ENCODE measurements at regions not wholly inside any gene's neighbourhood (a gene's known extent, or its start where the extent isn't known, plus 50 kb on each side); places are given as distances from the start of the nearest gene placed in this dataset.

DNA sequence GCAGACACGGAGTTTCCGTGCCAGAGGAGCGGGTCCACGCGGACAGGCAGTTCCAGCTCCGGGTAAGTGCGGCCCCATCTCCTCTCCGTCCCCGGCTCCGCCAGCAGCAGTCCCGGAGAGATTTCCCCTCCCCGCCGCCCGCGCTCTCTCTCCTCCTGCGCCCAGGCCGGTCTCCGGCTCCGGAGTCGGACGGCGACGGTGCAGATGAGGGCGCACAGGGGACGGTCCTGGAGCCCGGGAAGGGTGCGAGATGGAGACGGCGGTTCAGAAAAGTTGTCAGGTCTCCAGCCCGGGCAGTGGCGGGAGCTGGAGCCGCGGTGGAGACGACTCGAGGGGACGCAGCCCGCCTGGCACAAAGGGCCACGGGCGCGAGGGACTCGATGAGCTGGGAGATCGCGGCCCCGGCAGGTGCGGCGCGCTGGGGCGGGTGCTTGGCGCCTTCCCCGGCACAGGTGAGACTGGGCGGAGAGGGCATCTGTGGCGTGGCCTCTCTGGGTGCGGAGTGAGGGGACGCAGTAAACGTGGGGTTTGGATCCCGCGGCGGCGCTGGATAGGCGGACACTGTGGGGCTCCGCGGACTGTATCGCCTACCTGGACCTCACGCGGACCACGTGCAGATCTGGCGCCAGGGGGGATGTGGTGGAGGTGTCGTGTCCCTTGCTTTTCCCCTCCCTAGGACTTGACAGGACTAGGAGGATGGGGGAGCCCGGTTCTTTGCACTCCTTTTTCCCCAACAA is 1540.3 kb upstream of the TMEM132C start:
- peaks cover 4% of the 10 kb centered on the region for H3K36me3 Mint-ChIP-seq
- no peak overlapping the region for H3K4me3 Mint-ChIP-seq
- CTCF ChIA-PET, result no interaction called here
- no peak for ATAC-seq
- H3K4me1 Mint-ChIP-seq, result peaks cover 2% of the 10 kb centered on the region
- H3K27me3 Mint-ChIP-seq, result peaks cover 34% of the 10 kb centered on the region
- peaks cover 5% of the 10 kb centered on the region for H3K9me3 Mint-ChIP-seq (ENCODE audit: low read depth)
- no peak overlapping the region for H3K27ac Mint-ChIP-seq
- DNase-seq, result no peak

DNA sequence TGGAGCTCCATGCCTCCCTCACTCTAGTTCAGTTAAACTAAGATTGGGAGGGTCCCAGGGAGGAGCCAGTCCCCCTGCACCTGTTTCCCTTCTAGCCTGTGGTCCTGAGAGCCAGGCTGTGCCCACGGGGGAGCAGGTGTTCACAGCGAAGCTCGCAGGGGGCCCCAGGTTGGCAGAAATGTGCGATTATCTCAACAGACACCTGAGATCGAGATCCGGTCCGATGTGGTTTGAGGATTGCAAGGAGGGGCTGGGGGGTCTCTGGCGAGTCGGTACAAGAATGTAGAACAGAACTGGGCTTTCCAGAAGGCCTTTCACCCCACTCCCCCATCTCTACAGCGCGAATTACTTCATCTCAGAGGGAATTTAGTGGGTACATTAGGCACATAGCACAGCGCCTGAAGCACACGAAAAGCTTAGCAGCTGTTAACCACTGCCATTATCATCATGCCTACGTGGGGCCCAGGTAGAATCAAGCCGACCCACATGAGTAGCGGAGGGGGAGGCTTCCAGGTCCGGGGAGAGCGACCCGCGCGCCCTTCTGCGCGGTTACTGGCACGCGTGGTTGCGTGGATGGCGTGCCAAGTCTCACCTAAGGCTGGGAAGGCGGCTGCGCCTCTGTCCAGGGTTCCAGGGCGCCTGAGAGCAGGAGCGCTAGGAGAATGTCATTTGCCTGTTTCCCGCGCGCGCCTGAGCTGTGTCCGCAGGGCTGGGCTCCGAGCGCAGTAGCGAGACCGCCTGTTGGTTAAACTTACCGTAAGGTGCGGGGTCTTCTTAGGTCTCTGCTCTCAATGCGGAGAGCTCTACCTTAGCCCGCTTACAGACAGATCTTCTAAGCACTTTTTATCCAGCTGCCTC is 1539.5 kb upstream of the TMEM132C start:
- no peak overlapping the region for H3K4me3 Mint-ChIP-seq
- H3K27ac Mint-ChIP-seq, result no peak overlapping the region
- H3K9me3 Mint-ChIP-seq (ENCODE audit: low read depth), result peaks cover 5% of the 10 kb centered on the region
- H3K4me1 Mint-ChIP-seq, result peaks cover 2% of the 10 kb centered on the region
- peaks cover 34% of the 10 kb centered on the region for H3K27me3 Mint-ChIP-seq
- CTCF ChIA-PET, result no interaction called here
- H3K36me3 Mint-ChIP-seq, result peaks cover 4% of the 10 kb centered on the region
- ATAC-seq, result no peak
- DNase-seq, result no peak

DNA sequence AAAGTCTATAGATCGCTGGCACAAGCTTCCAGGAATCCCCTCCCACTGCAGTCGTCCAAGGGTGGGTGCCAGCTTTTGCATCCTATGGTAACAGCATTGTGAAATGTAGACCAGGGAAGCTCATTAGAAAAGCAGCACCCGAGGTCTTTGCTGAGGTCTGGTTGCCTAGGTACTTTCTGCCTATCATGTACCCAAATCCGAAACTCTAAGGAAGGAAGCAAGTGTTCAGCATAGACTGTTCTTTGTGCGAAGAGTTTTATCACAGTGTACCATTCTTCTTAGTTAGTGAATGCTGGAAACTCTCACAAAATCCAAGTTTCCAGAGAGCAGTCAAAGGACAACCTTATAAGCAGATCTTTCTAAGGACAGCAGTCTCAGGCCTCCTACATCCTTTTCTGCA is 1532.7 kb upstream of the TMEM132C start:
- no peaks in the 10 kb centered on the region for H3K36me3 Mint-ChIP-seq
- H3K27me3 Mint-ChIP-seq, result no peaks in the 10 kb centered on the region
- no peak for DNase-seq
- H3K9me3 Mint-ChIP-seq (ENCODE audit: low read depth), result no peaks in the 10 kb centered on the region
- no peak overlapping the region for H3K27ac Mint-ChIP-seq
- CTCF ChIA-PET, result no interaction called here
- H3K4me3 Mint-ChIP-seq, result no peak overlapping the region
- H3K4me1 Mint-ChIP-seq, result no peaks in the 10 kb centered on the region
- no peak for ATAC-seq

DNA sequence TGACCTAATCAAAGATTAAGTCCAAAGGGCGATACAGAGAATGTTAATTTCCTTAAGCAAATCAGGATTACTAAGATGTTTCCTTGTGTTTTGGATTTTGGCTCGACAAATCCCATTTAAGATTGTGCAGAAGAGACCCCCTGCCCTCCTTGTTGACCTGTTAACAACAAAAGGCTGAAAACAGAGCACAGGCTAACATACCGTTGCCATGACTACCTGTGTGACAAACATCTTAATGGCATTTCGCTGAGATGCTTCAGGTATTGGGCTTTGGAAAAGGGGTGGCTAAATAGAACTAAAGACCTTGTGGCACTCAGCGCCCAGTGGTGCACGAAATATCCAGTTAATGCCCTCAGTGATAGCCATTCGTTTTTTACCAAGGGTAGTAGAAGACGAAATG is 1532.3 kb upstream of the TMEM132C start:
- no peaks in the 10 kb centered on the region for H3K27me3 Mint-ChIP-seq
- CTCF ChIA-PET, result no interaction called here
- DNase-seq (no peak), ATAC-seq (no peak)
- H3K9me3 Mint-ChIP-seq (ENCODE audit: low read depth), result no peaks in the 10 kb centered on the region
- no peak overlapping the region for H3K27ac Mint-ChIP-seq
- H3K4me1 Mint-ChIP-seq, result no peaks in the 10 kb centered on the region
- H3K4me3 Mint-ChIP-seq, result no peak overlapping the region
- no peaks in the 10 kb centered on the region for H3K36me3 Mint-ChIP-seq

DNA sequence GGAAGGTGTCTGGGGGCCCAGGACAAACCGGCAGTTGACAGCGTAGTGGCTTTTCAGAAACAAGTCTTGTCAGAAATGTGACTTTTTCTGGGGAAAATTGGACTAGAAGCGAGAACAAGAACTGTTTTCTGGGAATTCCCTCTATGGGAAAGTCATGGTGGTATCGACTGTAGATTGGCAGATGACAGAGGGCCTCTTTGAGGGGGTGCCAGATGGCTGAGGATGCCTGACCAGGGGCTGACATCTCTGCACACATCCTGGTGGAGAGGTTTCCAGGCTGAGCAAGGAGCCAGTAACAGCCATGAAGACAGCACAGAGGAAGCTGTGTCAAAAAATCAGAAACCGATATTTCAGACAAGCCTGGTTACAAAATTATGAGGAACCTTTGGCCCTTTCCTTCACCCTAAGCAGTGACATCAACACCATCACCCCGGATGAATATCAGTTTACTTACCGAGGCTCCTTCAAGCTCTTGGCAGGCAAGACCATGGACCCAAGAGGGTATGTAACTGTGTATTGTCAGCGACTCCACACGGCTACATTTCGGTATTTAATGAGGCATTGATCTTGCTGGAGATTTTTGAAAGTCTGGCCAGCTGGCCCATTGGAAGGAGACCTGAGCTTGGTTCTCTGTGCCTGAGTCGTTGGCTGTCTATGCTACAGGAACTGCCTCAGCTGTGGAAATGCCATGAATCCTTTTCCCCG is 1525.3 kb upstream of the TMEM132C start:
- H3K4me1 Mint-ChIP-seq, result no peaks in the 10 kb centered on the region
- CTCF ChIA-PET, result interaction anchor here (1.0 kb wide), 1 partner anchor 13 kb away, joined by 3 read pairs; no protein-coding TSS in a partner anchor

DNA sequence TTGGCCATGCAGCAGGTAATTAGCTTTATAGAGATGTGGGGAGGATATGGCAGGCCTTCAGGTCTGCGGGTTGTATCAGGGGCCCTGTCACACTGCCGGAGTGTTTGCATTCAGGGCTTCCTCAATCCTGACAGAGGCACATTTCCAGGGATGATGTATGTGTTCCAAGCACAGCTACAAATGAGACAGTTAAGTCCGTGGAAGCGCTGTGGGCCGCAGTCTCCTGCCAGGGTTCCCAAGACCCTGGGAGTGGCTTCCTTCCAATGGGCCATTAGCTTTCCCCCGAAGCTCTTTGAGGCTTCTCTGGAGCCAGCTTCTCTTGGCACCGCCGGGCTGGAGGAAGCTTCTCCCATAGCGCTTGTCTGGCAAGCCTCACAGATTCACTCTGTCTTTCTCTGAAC is 1524.7 kb upstream of the TMEM132C start:
- H3K9me3 Mint-ChIP-seq (ENCODE audit: low read depth), result no peaks in the 10 kb centered on the region
- H3K27me3 Mint-ChIP-seq, result no peaks in the 10 kb centered on the region
- no peaks in the 10 kb centered on the region for H3K4me1 Mint-ChIP-seq
- no peak overlapping the region for H3K27ac Mint-ChIP-seq
- H3K36me3 Mint-ChIP-seq, result no peaks in the 10 kb centered on the region
- CTCF ChIA-PET, result interaction anchor here (1.0 kb wide), 1 partner anchor 13 kb away, joined by 3 read pairs; no protein-coding TSS in a partner anchor
- H3K4me3 Mint-ChIP-seq, result no peak overlapping the region
- DNase-seq (no peak), ATAC-seq (no peak)

More for the DNA sequence above, 1525.3 kb upstream of the TMEM132C start:
- no peak overlapping the region for H3K27ac Mint-ChIP-seq
- H3K4me3 Mint-ChIP-seq, result no peak overlapping the region
- no peaks in the 10 kb centered on the region for H3K27me3 Mint-ChIP-seq
- no peaks in the 10 kb centered on the region for H3K9me3 Mint-ChIP-seq (ENCODE audit: low read depth)
- DNase-seq (no peak), ATAC-seq (no peak)
- no peaks in the 10 kb centered on the region for H3K36me3 Mint-ChIP-seq

DNA sequence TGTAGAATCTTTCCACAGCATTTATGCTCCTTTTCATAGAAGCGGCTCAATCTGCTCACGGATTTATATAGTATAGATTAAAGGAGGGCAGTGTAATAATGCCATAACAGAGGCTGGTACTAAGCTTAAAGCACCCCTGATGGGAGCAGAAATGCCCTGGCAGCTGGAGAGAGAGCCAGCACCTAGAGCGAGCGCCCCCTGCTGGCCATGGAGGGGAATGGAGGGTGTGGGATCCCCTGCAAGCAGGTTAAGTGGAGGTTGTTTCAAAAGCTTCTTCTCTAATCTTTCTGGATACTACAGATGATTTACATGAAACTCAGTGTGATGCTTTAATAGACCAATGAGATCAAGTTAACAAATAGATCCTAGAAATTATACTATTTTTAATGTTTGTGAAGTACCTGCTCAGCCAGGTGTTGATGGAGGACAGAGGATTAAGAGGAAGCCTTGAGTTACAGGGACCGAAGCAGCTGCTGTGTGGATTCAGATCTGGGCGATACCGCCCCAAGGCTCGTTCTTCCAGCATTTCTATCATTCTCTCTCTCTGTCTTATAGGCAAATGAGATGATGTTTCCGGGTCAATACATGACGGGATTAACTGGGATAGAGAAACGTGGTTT is 1519.3 kb upstream of the TMEM132C start:
- Mint-ChIP-seq H3K36me3 (peaks cover 5% of the 10 kb centered on the region), H3K9me3 (ENCODE audit: low read depth) (peaks cover 4% of the 10 kb centered on the region), H3K4me3 (no peak overlapping the region), H3K27me3 (no peaks in the 10 kb centered on the region), H3K27ac (no peak overlapping the region), H3K4me1 (no peaks in the 10 kb centered on the region)
- CTCF ChIA-PET, result interaction anchor here (1.1 to 1.7 kb wide), 7 partner anchors 11 to 38 kb away, joined by 3 to 8 read pairs (median 4); no protein-coding TSS in a partner anchor
- ATAC-seq (peak; percentile 39), DNase-seq (peak; percentile 55)

DNA sequence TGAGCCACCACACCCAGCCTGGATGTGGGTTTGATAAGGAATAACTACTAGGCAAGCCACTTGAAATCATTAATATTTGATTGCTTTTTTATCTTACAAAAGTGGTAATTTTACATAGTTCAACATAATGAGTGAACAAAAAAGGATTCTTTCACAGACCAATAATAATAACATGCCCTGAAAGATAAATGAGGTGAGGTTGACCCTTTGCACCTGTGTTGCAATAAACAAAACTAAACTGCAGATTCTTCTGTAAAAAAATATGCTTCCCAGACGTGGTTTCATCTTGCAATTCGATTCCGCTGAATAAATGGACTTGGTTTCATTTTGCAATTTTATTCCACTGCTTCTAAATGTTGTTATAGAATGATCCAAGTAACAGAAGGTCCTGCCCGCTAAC is 1514.9 kb upstream of the TMEM132C start:
- Mint-ChIP-seq H3K9me3 (ENCODE audit: low read depth) (peaks cover 6% of the 10 kb centered on the region), H3K4me1 (peaks cover 3% of the 10 kb centered on the region), H3K4me3 (no peak overlapping the region), H3K27me3 (no peaks in the 10 kb centered on the region), H3K27ac (no peak overlapping the region), H3K36me3 (peaks cover 11% of the 10 kb centered on the region)
- CTCF ChIA-PET, result no interaction called here
- no peak for ATAC-seq
- no peak for DNase-seq

DNA sequence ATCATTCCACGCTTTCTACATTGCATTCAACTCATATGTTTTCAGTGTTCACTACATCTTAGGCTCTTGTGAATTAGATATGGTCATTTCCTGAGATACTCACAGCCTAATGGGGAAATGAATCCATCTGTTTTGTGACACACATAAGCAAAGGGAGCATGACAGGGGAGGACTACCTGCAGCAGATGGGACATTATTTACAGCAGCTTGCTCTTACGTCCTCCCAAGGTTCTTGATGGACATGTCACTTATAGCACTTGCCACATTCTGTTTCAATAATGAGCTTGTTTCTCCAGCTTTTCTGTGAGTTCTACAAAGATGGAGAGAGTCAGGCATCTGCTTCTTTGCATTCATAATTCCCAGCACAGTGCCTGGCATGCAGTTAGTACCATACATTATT is 1509.6 kb upstream of the TMEM132C start:
- H3K27ac Mint-ChIP-seq, result no peak overlapping the region
- no peaks in the 10 kb centered on the region for H3K27me3 Mint-ChIP-seq
- peaks cover 11% of the 10 kb centered on the region for H3K4me1 Mint-ChIP-seq
- DNase-seq, result no peak
- H3K36me3 Mint-ChIP-seq, result peaks cover 25% of the 10 kb centered on the region
- ATAC-seq, result no peak
- CTCF ChIA-PET, result no interaction called here
- peaks cover 9% of the 10 kb centered on the region for H3K9me3 Mint-ChIP-seq (ENCODE audit: low read depth)
- no peak overlapping the region for H3K4me3 Mint-ChIP-seq

DNA sequence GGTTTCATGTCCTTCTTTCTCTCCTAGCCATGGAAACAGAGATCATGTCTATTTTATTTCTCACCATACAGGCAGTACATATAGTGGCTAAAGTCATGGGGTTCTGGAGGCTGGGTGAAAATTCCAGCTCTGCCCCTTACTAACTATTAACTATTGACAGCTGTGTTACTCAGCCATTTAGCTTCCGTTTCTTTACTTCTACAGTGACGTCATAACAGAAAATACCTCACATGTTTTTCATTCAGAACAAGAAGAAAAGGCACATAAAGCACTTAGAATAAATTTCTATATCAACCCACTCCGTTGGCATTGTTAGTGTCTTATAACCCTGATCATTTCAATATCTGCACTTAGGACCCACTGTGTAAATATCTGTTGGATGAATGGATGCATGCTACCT is 1506.9 kb upstream of the TMEM132C start:
- CTCF ChIA-PET, result interaction anchor here (1.3 to 1.8 kb wide), 2 partner anchors 12 to 13 kb away, joined by 4 read pairs; no protein-coding TSS in a partner anchor
- H3K27me3 Mint-ChIP-seq, result no peaks in the 10 kb centered on the region
- DNase-seq (no peak), ATAC-seq (no peak)
- H3K4me3 Mint-ChIP-seq, result no peak overlapping the region
- peaks cover 22% of the 10 kb centered on the region for H3K4me1 Mint-ChIP-seq
- H3K27ac Mint-ChIP-seq, result no peak overlapping the region
- peaks cover 46% of the 10 kb centered on the region for H3K36me3 Mint-ChIP-seq
- peaks cover 27% of the 10 kb centered on the region for H3K9me3 Mint-ChIP-seq (ENCODE audit: low read depth)

DNA sequence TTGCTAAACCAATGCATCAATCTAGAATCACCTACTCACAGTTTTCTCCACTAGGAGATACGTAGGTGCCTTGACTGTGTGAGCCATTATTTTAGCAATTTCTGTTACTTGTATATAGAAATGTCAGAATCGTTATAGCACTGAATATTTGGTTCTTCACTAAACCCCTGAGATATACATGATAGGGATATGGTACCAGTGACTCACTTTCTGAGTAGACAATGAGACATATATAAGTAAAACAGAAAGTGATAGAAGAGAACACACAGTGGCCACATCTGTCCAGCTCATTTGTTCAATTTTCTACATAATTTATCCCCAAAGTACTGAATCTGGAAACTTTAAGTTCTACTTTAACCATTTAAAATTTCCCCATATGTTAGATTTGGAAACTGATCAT is 1505.5 kb upstream of the TMEM132C start:
- Mint-ChIP-seq H3K27ac (no peak overlapping the region), H3K4me1 (peaks cover 22% of the 10 kb centered on the region), H3K9me3 (ENCODE audit: low read depth) (peaks cover 28% of the 10 kb centered on the region), H3K4me3 (no peak overlapping the region), H3K27me3 (no peaks in the 10 kb centered on the region), H3K36me3 (peaks cover 54% of the 10 kb centered on the region)
- CTCF ChIA-PET, result interaction anchor here (1.8 kb wide), 1 partner anchor 11 kb away, joined by 4 read pairs; no protein-coding TSS in a partner anchor
- DNase-seq (no peak), ATAC-seq (peak; percentile 83)

DNA sequence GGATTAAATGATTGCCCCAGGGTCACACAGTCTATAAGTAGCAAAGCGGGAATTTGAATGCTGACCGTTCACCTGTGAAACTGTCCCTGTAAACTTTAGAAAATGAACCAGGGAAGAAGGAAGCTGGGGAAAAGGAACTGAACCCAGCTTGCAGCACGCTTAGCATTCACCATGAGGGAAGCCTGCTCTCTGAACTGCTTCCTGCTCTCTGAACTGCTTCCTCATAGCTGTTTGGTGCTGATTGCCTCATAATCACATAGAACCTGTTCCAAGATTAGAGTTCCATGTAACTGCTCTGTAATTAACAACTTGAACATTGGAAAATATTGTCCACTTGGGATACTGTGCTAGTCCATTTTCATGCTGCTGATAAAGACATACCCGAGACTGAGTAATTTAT is 1504.8 kb upstream of the TMEM132C start:
- peaks cover 60% of the 10 kb centered on the region for H3K36me3 Mint-ChIP-seq
- peaks cover 33% of the 10 kb centered on the region for H3K9me3 Mint-ChIP-seq (ENCODE audit: low read depth)
- no peak for DNase-seq
- no peak for ATAC-seq
- no peaks in the 10 kb centered on the region for H3K27me3 Mint-ChIP-seq
- CTCF ChIA-PET, result interaction anchor here (0.7 kb wide), 1 partner anchor 10 kb away, joined by 3 read pairs; no protein-coding TSS in a partner anchor
- peaks cover 19% of the 10 kb centered on the region for H3K4me1 Mint-ChIP-seq
- no peak overlapping the region for H3K4me3 Mint-ChIP-seq
- no peak overlapping the region for H3K27ac Mint-ChIP-seq

DNA sequence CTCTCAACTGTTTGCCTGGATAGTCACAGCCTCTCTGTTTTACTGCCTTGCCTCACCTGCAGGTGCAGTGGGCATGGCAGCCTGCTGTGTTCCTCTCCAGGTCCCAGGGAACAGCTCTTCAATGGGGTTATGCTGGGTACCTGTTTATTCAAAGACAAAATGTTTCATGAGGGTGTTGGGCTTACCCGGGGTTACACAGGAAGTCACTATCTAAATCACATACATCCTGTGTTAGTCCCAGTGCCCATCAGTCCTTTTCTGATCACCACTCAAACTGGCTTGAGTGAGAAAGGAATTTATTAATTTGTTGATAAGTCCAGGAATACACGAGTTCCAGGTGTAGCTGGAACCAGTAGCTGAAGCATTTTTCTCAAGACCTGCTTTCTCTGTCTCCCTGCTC is 1503.6 kb upstream of the TMEM132C start:
- Mint-ChIP-seq H3K9me3 (ENCODE audit: low read depth) (peaks cover 33% of the 10 kb centered on the region), H3K27ac (no peak overlapping the region), H3K4me1 (peaks cover 22% of the 10 kb centered on the region), H3K4me3 (no peak overlapping the region), H3K36me3 (peaks cover 65% of the 10 kb centered on the region), H3K27me3 (no peaks in the 10 kb centered on the region)
- CTCF ChIA-PET, result no interaction called here
- no peak for ATAC-seq
- no peak for DNase-seq

All from activated CD8-positive, alpha-beta memory T cell treated with anti-CD3 and anti-CD28 coated beads, Interleukin-2, amount 10 ng/mL, durations not matched to agents 7 days and 5 days (primary cell).